ENCODE measurements at regions not wholly inside any gene's neighbourhood (a gene's known extent, or its start where the extent isn't known, plus 50 kb on each side); places are given as distances from the start of the nearest gene placed in this dataset.
"Not testable (repeated sequence)": the region's sequence is repeated elsewhere in the genome, so short reads cannot be mapped to it uniquely, and the experiment has no call there.

- Histone ChIP-seq H3K4me1 (ENCODE audit: control insufficient read depth in 2 of 2, insufficient read depth in 2 of 2, low read length in 2 of 2) (peaks cover 0 to 10% of the 10 kb centered on the region in 2 donors), H3K27me3 (ENCODE audit: control insufficient read depth in 2 of 2, insufficient read depth in 2 of 2, low read length in 2 of 2) (peaks cover 0 to 6% of the 10 kb centered on the region in 2 donors), H3K4me3 (ENCODE audit: low read length) (no peak overlapping the region), H3K36me3 (ENCODE audit: control insufficient read depth in 2 of 3, insufficient read depth in 3 of 3, low read length in 3 of 3) (peaks cover 0 to 5% (median 0%) of the 10 kb centered on the region in 3 experiments), H3K9me3 (ENCODE audit: control insufficient read depth in 2 of 3, low read length in 3 of 3) (no peaks in the 10 kb centered on the region), H3K27ac (ENCODE audit: low read depth, low read length) (no peak overlapping the region)
- Mint-ChIP-seq H3K4me1 (peaks cover 10 to 24% (median 22%) of the 10 kb centered on the region in 7 donors), H3K27me3 (peaks cover 0 to 9% (median 6%) of the 10 kb centered on the region in 5 donors), H3K36me3 (peaks cover 0 to 4% (median 4%) of the 10 kb centered on the region in 5 donors), H3K27ac (no peak overlapping the region), H3K4me3 (no peak overlapping the region), H3K9me3 (peaks cover 0 to 24% (median 5%) of the 10 kb centered on the region in 11 donors)
- ChIA-PET POLR2A (interaction anchor here (0.6 to 0.7 kb wide), 2 partner anchors 11 to 165 kb away, joined by 4 read pairs; no protein-coding TSS in a partner anchor), CTCF (interaction anchor here (0.6 kb wide), 1 partner anchor 264 kb away, joined by 4 read pairs; no protein-coding TSS in a partner anchor)
- intact Hi-C loops (cut with micrococcal nuclease): no loop called here
- ATAC-seq: no peak
- no peak for DNase-seq
Measured at GRCh38 chr9:94026816-94027215, 57.4 kb upstream of the PTPDC1 start.

GRCh38 chr9:94022476-94022875 is 61.8 kb upstream of the PTPDC1 start:
- H3K36me3 Mint-ChIP-seq, DNase-seq: not testable (repeated sequence)

GRCh38 chr9:94020836-94021235 is 63.4 kb upstream of the PTPDC1 start:
- CTCF ChIA-PET; DNase-seq; H3K4me3 Mint-ChIP-seq; H3K9me3 ChIP-seq (ENCODE audit: control insufficient read depth in 2 of 3, low read length in 3 of 3); H3K4me1 ChIP-seq (ENCODE audit: control insufficient read depth in 2 of 2, insufficient read depth in 2 of 2, low read length in 2 of 2); H3K4me1 Mint-ChIP-seq; ATAC-seq; H3K36me3 Mint-ChIP-seq; H3K36me3 ChIP-seq (ENCODE audit: control insufficient read depth in 2 of 3, insufficient read depth in 3 of 3, low read length in 3 of 3); H3K4me3 ChIP-seq (ENCODE audit: low read length); H3K27me3 ChIP-seq (ENCODE audit: control insufficient read depth in 2 of 2, insufficient read depth in 2 of 2, low read length in 2 of 2); POLR2A ChIA-PET; H3K27ac ChIP-seq (ENCODE audit: low read depth, low read length); H3K27ac Mint-ChIP-seq; H3K27me3 Mint-ChIP-seq; intact Hi-C loops (cut with micrococcal nuclease): not testable (repeated sequence)
- H3K9me3 Mint-ChIP-seq: peaks cover 0 to 24% (median 6%) of the 10 kb centered on the region in 11 donors

More at GRCh38 chr9:94022476-94022875, 61.8 kb upstream of the PTPDC1 start:
- H3K27me3 Mint-ChIP-seq; CTCF ChIA-PET; H3K27ac Mint-ChIP-seq; H3K9me3 ChIP-seq (ENCODE audit: control insufficient read depth in 2 of 3, low read length in 3 of 3); H3K27me3 ChIP-seq (ENCODE audit: control insufficient read depth in 2 of 2, insufficient read depth in 2 of 2, low read length in 2 of 2); H3K4me1 ChIP-seq (ENCODE audit: control insufficient read depth in 2 of 2, insufficient read depth in 2 of 2, low read length in 2 of 2); H3K27ac ChIP-seq (ENCODE audit: low read depth, low read length); H3K36me3 ChIP-seq (ENCODE audit: control insufficient read depth in 2 of 3, insufficient read depth in 3 of 3, low read length in 3 of 3); H3K4me3 ChIP-seq (ENCODE audit: low read length); POLR2A ChIA-PET; H3K4me1 Mint-ChIP-seq; ATAC-seq; intact Hi-C loops (cut with micrococcal nuclease); H3K4me3 Mint-ChIP-seq: not testable (repeated sequence)
- peaks cover 0 to 24% (median 6%) of the 10 kb centered on the region in 11 donors for H3K9me3 Mint-ChIP-seq

GRCh38 chr9:94018628-94019027 is 63.5 kb upstream of the BARX1 start:
- no peaks in the 10 kb centered on the region for H3K9me3 ChIP-seq (ENCODE audit: control insufficient read depth in 2 of 3, low read length in 3 of 3)
- no peak overlapping the region for H3K27ac Mint-ChIP-seq
- peaks cover 0 to 12% (median 4%) of the 10 kb centered on the region in 11 donors for H3K9me3 Mint-ChIP-seq
- H3K27me3 ChIP-seq (ENCODE audit: control insufficient read depth in 2 of 2, insufficient read depth in 2 of 2, low read length in 2 of 2): no peaks in the 10 kb centered on the region
- H3K27ac ChIP-seq (ENCODE audit: low read depth, low read length): no peak overlapping the region
- H3K4me3 Mint-ChIP-seq: no peak overlapping the region
- H3K36me3 ChIP-seq (ENCODE audit: control insufficient read depth in 2 of 3, insufficient read depth in 3 of 3, low read length in 3 of 3): no peaks in the 10 kb centered on the region
- peaks cover 0 to 5% (median 3%) of the 10 kb centered on the region in 5 donors for H3K27me3 Mint-ChIP-seq
- CTCF ChIA-PET: interaction anchor here (0.6 kb wide), 1 partner anchor 402 kb away, joined by 7 read pairs; no protein-coding TSS in a partner anchor
- no peaks in the 10 kb centered on the region for H3K4me1 ChIP-seq (ENCODE audit: control insufficient read depth in 2 of 2, insufficient read depth in 2 of 2, low read length in 2 of 2)
- POLR2A ChIA-PET: no interaction called here
- no peaks in the 10 kb centered on the region for H3K36me3 Mint-ChIP-seq
- no peak overlapping the region for H3K4me3 ChIP-seq (ENCODE audit: low read length)
- intact Hi-C loops (cut with micrococcal nuclease): no loop called here
- DNase-seq (no peak), ATAC-seq (no peak)
- H3K4me1 Mint-ChIP-seq: peaks cover 0 to 9% (median 4%) of the 10 kb centered on the region in 7 donors

GRCh38 chr9:94017939-94018531 is 62.9 kb upstream of the BARX1 start:
- ATAC-seq (no peak), DNase-seq (no peak)
- no peaks in the 10 kb centered on the region for H3K4me1 ChIP-seq (ENCODE audit: control insufficient read depth in 2 of 2, insufficient read depth in 2 of 2, low read length in 2 of 2)
- Mint-ChIP-seq H3K36me3 (no peaks in the 10 kb centered on the region), H3K4me1 (peaks cover 0 to 13% (median 7%) of the 10 kb centered on the region in 7 donors), H3K27me3 (peaks cover 0 to 5% (median 3%) of the 10 kb centered on the region in 5 donors), H3K9me3 (peaks cover 0 to 9% (median 4%) of the 10 kb centered on the region in 11 donors), H3K27ac (no peak overlapping the region), H3K4me3 (no peak overlapping the region)
- intact Hi-C loops (cut with micrococcal nuclease): no loop called here
- H3K36me3 ChIP-seq (ENCODE audit: control insufficient read depth in 2 of 3, insufficient read depth in 3 of 3, low read length in 3 of 3): no peaks in the 10 kb centered on the region
- no peak overlapping the region for H3K4me3 ChIP-seq (ENCODE audit: low read length)
- H3K27ac ChIP-seq (ENCODE audit: low read depth, low read length): no peak overlapping the region
- H3K27me3 ChIP-seq (ENCODE audit: control insufficient read depth in 2 of 2, insufficient read depth in 2 of 2, low read length in 2 of 2): no peaks in the 10 kb centered on the region
- POLR2A ChIA-PET: no interaction called here
- CTCF ChIA-PET: interaction anchor here (0.6 kb wide), 1 partner anchor 402 kb away, joined by 7 read pairs; no protein-coding TSS in a partner anchor
- no peaks in the 10 kb centered on the region for H3K9me3 ChIP-seq (ENCODE audit: control insufficient read depth in 2 of 3, low read length in 3 of 3)

- no peak overlapping the region for H3K4me3 Mint-ChIP-seq
- Histone ChIP-seq H3K27me3 (ENCODE audit: control insufficient read depth in 2 of 2, insufficient read depth in 2 of 2, low read length in 2 of 2) (no peaks in the 10 kb centered on the region), H3K4me1 (ENCODE audit: control insufficient read depth in 2 of 2, insufficient read depth in 2 of 2, low read length in 2 of 2) (peaks cover 0 to 5% of the 10 kb centered on the region in 2 donors), H3K36me3 (ENCODE audit: control insufficient read depth in 2 of 3, insufficient read depth in 3 of 3, low read length in 3 of 3) (no peaks in the 10 kb centered on the region), H3K9me3 (ENCODE audit: control insufficient read depth in 2 of 3, low read length in 3 of 3) (no peaks in the 10 kb centered on the region), H3K4me3 (ENCODE audit: low read length) (no peak overlapping the region), H3K27ac (ENCODE audit: low read depth, low read length) (no peak overlapping the region)
- ATAC-seq (no peak), DNase-seq (no peak)
- H3K27me3 Mint-ChIP-seq: peaks cover 0 to 5% (median 3%) of the 10 kb centered on the region in 5 donors
- CTCF ChIA-PET: no interaction called here
- H3K4me1 Mint-ChIP-seq: peaks cover 0 to 24% (median 12%) of the 10 kb centered on the region in 7 donors
- no peaks in the 10 kb centered on the region for H3K36me3 Mint-ChIP-seq
- no peak overlapping the region for H3K27ac Mint-ChIP-seq
- intact Hi-C loops (cut with micrococcal nuclease): no loop called here
- POLR2A ChIA-PET: no interaction called here
- H3K9me3 Mint-ChIP-seq: peaks cover 0 to 6% (median 0%) of the 10 kb centered on the region in 11 donors
Measured at GRCh38 chr9:94016744-94017143, 61.6 kb upstream of the BARX1 start.

- H3K4me3 Mint-ChIP-seq: no peak overlapping the region
- H3K27me3 ChIP-seq (ENCODE audit: control insufficient read depth in 2 of 2, insufficient read depth in 2 of 2, low read length in 2 of 2): no peaks in the 10 kb centered on the region
- no peak overlapping the region for H3K4me3 ChIP-seq (ENCODE audit: low read length)
- ChIA-PET CTCF (interaction anchor here (0.6 to 1.3 kb wide), 4 partner anchors 51 to 201 kb away, joined by 3 to 7 read pairs (median 4); no protein-coding TSS in a partner anchor), POLR2A (no interaction called here)
- no peaks in the 10 kb centered on the region for H3K9me3 Mint-ChIP-seq
- H3K4me1 ChIP-seq (ENCODE audit: control insufficient read depth in 2 of 2, insufficient read depth in 2 of 2, low read length in 2 of 2): peaks cover 0 to 18% of the 10 kb centered on the region in 2 donors
- no peaks in the 10 kb centered on the region for H3K9me3 ChIP-seq (ENCODE audit: control insufficient read depth in 2 of 3, low read length in 3 of 3)
- intact Hi-C loops (cut with micrococcal nuclease): loop anchor here (1.0 kb wide), 1 partner anchor 198 kb away; no protein-coding TSS in a partner anchor
- H3K27ac Mint-ChIP-seq: no peak overlapping the region
- H3K36me3 ChIP-seq (ENCODE audit: control insufficient read depth in 2 of 3, insufficient read depth in 3 of 3, low read length in 3 of 3): no peaks in the 10 kb centered on the region
- peaks cover 4 to 36% (median 25%) of the 10 kb centered on the region in 7 donors for H3K4me1 Mint-ChIP-seq
- no peak for DNase-seq
- ATAC-seq: no peak
- no peak overlapping the region for H3K27ac ChIP-seq (ENCODE audit: low read depth, low read length)
- H3K36me3 Mint-ChIP-seq: no peaks in the 10 kb centered on the region
- peaks cover 0 to 5% (median 3%) of the 10 kb centered on the region in 5 donors for H3K27me3 Mint-ChIP-seq
Measured at GRCh38 chr9:94014920-94015319, 59.8 kb upstream of the BARX1 start.

Data from naive thymus-derived CD4-positive, alpha-beta T cell (primary cell).